ENCODE measurements at regions not wholly inside any gene's neighbourhood (a gene's known extent, or its start where the extent isn't known, plus 50 kb on each side); places are given as distances from the start of the nearest gene placed in this dataset.

DNA sequence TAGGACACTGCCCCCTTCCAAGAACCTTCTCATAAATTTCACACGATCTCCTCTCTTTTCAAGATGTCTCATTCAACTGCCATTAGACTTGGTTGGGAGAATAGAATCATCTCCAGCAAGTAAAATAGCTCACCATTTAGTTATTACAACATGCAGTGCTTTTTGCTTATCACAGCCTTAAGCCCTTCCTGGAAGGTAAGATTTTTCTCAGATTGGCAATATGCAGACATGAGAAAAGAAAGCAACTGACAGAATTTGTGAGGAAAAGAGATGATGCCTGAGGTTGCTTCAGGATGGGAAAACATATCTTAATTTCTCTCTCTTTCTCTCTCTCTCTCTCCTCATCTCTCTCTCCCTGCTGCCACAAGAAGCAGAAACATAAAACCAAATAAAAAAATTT lies 855.1 kb upstream of the ACVR2A start:
- Histone ChIP-seq H3K9me3 (ENCODE audit: control insufficient read depth, low read length) (no peaks in the 10 kb centered on the region), H3K14ac (ENCODE audit: low read length in 2 of 2) (no peak overlapping the region), H3K79me1 (replicated peaks; ENCODE audit: low read length, poor library complexity, severe bottlenecking) (no peaks in the 10 kb centered on the region), H2BK12ac (ENCODE audit: low read length in 2 of 2) (no peak overlapping the region), H4K91ac (ENCODE audit: low read length) (no peak overlapping the region), H3K4me2 (ENCODE audit: low read length, poor library complexity, severe bottlenecking) (no peak overlapping the region), H3K23ac (ENCODE audit: low read length in 2 of 2) (no peak overlapping the region), H3K4me3 (ENCODE audit: insufficient read depth in 1 of 2, low read depth in 1 of 2, low read length in 2 of 2) (no peak overlapping the region), H3K4ac (ENCODE audit: low read depth in 1 of 2, low read length in 2 of 2) (no peak overlapping the region), H2BK120ac (ENCODE audit: low read depth, low read length) (no peak overlapping the region), H3K9ac (ENCODE audit: low read length) (peak overlapping the region; percentile 34), H2AFZ (ENCODE audit: low read depth, low read length) (no peak overlapping the region), H3K27ac (ENCODE audit: low read length, poor library complexity, severe bottlenecking) (no peak overlapping the region), H4K8ac (ENCODE audit: low read length) (no peak overlapping the region), H2BK5ac (ENCODE audit: low read depth, low read length, poor library complexity, severe bottlenecking) (no peak overlapping the region), H3K4me1 (ENCODE audit: control insufficient read depth, insufficient read depth, low read depth, low read length) (no peaks in the 10 kb centered on the region), H2AK5ac (ENCODE audit: low read length, severe bottlenecking) (no peak overlapping the region), H3K36me3 (ENCODE audit: control insufficient read depth in 1 of 2, insufficient read depth in 2 of 2, low read depth in 1 of 2, low read length in 2 of 2) (no peaks in the 10 kb centered on the region), H3K18ac (ENCODE audit: low read depth in 1 of 2, low read length in 2 of 2) (no peak overlapping the region), H3K27me3 (ENCODE audit: control insufficient read depth in 1 of 2, insufficient read depth in 1 of 2, low read length in 2 of 2) (no peaks in the 10 kb centered on the region), H2BK15ac (ENCODE audit: low read depth, poor library complexity, severe bottlenecking) (no peak overlapping the region)
- peak; percentile 11 for DNase-seq
- WGBS, result 80% methylated on average over 1 of the region's 1 CpG

DNA sequence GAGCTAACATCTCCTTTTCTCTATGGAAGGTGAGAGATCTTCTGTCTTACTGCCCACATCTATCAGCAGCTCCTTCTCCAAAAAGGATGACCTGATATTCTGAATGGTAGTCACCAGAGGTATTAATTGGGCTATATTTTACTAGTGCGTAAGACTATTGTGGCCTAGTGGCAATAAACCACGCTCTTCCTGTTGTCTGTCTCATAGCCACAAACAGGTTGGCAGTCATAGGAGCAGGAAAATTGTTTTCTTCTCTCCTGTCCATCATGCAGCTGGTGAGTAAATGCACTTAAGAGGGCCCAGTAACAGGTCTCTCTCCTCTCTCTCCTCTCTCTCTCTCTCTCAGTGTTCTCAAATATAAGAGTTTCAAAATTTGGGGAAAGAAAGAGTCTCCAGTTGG lies 856.8 kb upstream of the ACVR2A start:
- Histone ChIP-seq H4K91ac (ENCODE audit: low read length) (no peak overlapping the region), H3K4me3 (ENCODE audit: insufficient read depth in 1 of 2, low read depth in 1 of 2, low read length in 2 of 2) (no peak overlapping the region), H2BK15ac (ENCODE audit: low read depth, poor library complexity, severe bottlenecking) (no peak overlapping the region), H3K79me1 (replicated peaks; ENCODE audit: low read length, poor library complexity, severe bottlenecking) (no peaks in the 10 kb centered on the region), H3K14ac (ENCODE audit: low read length in 2 of 2) (no peak overlapping the region), H3K4me1 (ENCODE audit: control insufficient read depth, insufficient read depth, low read depth, low read length) (no peaks in the 10 kb centered on the region), H3K23ac (ENCODE audit: low read length in 2 of 2) (no peak overlapping the region), H2BK5ac (ENCODE audit: low read depth, low read length, poor library complexity, severe bottlenecking) (no peak overlapping the region), H2AFZ (ENCODE audit: low read depth, low read length) (no peak overlapping the region), H3K9ac (ENCODE audit: low read length) (no peak overlapping the region), H4K8ac (ENCODE audit: low read length) (no peak overlapping the region), H3K27ac (ENCODE audit: low read length, poor library complexity, severe bottlenecking) (no peak overlapping the region), H2BK120ac (ENCODE audit: low read depth, low read length) (no peak overlapping the region), H3K36me3 (ENCODE audit: control insufficient read depth in 1 of 2, insufficient read depth in 2 of 2, low read depth in 1 of 2, low read length in 2 of 2) (no peaks in the 10 kb centered on the region), H3K18ac (ENCODE audit: low read depth in 1 of 2, low read length in 2 of 2) (no peak overlapping the region), H3K27me3 (ENCODE audit: control insufficient read depth in 1 of 2, insufficient read depth in 1 of 2, low read length in 2 of 2) (no peaks in the 10 kb centered on the region), H2BK12ac (ENCODE audit: low read length in 2 of 2) (no peak overlapping the region), H3K4me2 (ENCODE audit: low read length, poor library complexity, severe bottlenecking) (no peak overlapping the region), H3K9me3 (ENCODE audit: control insufficient read depth, low read length) (no peaks in the 10 kb centered on the region), H3K4ac (ENCODE audit: low read depth in 1 of 2, low read length in 2 of 2) (no peak overlapping the region), H2AK5ac (ENCODE audit: low read length, severe bottlenecking) (no peak overlapping the region)
- WGBS, result 100% methylated on average over 1 of the region's 2 CpGs
- no peak for DNase-seq

DNA sequence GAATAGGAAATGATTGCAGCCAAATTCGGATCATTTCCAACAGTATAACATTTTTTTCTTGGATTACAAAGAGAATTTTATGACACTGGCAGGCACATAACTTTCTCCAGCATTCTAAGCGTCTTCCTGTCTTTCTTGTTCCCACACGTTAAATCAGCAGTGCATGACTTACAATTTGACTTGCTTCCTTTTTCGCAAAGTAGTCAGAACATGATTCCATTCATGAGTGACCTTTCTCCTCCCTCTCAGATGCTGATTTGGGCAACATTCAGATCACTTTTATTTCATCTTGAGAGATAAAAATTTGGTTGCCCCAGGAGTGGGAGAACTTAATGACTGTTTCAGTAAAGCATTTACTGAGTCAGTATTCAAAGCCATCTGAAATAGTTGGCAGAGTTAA lies 858.7 kb upstream of the ACVR2A start:
- Histone ChIP-seq H3K36me3 (ENCODE audit: control insufficient read depth in 1 of 2, insufficient read depth in 2 of 2, low read depth in 1 of 2, low read length in 2 of 2) (no peaks in the 10 kb centered on the region), H2BK15ac (ENCODE audit: low read depth, poor library complexity, severe bottlenecking) (no peak overlapping the region), H3K9ac (ENCODE audit: low read length) (peak overlapping the region; percentile 56), H3K9me3 (ENCODE audit: control insufficient read depth, low read length) (no peaks in the 10 kb centered on the region), H4K91ac (ENCODE audit: low read length) (no peak overlapping the region), H3K4ac (ENCODE audit: low read depth in 1 of 2, low read length in 2 of 2) (no peak overlapping the region), H3K27ac (ENCODE audit: low read length, poor library complexity, severe bottlenecking) (no peak overlapping the region), H2BK120ac (ENCODE audit: low read depth, low read length) (no peak overlapping the region), H4K8ac (ENCODE audit: low read length) (no peak overlapping the region), H3K79me1 (replicated peaks; ENCODE audit: low read length, poor library complexity, severe bottlenecking) (no peaks in the 10 kb centered on the region), H3K4me3 (ENCODE audit: insufficient read depth in 1 of 2, low read depth in 1 of 2, low read length in 2 of 2) (peak overlapping the region in 1 of 2 experiments; percentile 35), H3K18ac (ENCODE audit: low read depth in 1 of 2, low read length in 2 of 2) (no peak overlapping the region), H3K4me2 (ENCODE audit: low read length, poor library complexity, severe bottlenecking) (no peak overlapping the region), H2AFZ (ENCODE audit: low read depth, low read length) (no peak overlapping the region), H2AK5ac (ENCODE audit: low read length, severe bottlenecking) (no peak overlapping the region), H2BK12ac (ENCODE audit: low read length in 2 of 2) (no peak overlapping the region), H3K14ac (ENCODE audit: low read length in 2 of 2) (no peak overlapping the region), H3K23ac (ENCODE audit: low read length in 2 of 2) (no peak overlapping the region), H3K27me3 (ENCODE audit: control insufficient read depth in 1 of 2, insufficient read depth in 1 of 2, low read length in 2 of 2) (no peaks in the 10 kb centered on the region), H2BK5ac (ENCODE audit: low read depth, low read length, poor library complexity, severe bottlenecking) (no peak overlapping the region), H3K4me1 (ENCODE audit: control insufficient read depth, insufficient read depth, low read depth, low read length) (no peaks in the 10 kb centered on the region)
- no peak for DNase-seq
- 64% methylated on average over 3 of the region's 4 CpGs for WGBS

DNA sequence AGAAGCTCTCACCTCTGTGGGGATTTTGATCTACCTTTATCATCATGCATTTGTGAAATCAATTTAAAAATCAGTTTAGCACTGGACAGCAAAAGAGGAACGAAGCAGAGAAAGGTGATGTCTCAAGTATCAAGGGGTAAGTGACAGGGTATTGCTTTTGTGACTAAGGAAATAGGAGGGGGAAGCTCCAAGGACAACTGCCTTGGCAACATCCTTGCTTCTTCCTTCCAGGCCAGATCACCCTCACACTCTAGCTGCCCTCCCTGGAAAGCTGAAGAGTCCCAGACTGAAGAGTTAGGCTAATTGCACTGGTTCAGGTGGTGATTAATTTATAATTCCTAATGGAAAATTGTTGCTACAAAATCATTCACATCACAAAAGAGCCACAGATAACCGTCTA lies 859.1 kb upstream of the ACVR2A start:
- Histone ChIP-seq H2BK12ac (ENCODE audit: low read length in 2 of 2) (no peak overlapping the region), H2BK15ac (ENCODE audit: low read depth, poor library complexity, severe bottlenecking) (no peak overlapping the region), H4K91ac (ENCODE audit: low read length) (no peak overlapping the region), H2BK120ac (ENCODE audit: low read depth, low read length) (no peak overlapping the region), H3K27ac (ENCODE audit: low read length, poor library complexity, severe bottlenecking) (no peak overlapping the region), H3K4me1 (ENCODE audit: control insufficient read depth, insufficient read depth, low read depth, low read length) (no peaks in the 10 kb centered on the region), H3K36me3 (ENCODE audit: control insufficient read depth in 1 of 2, insufficient read depth in 2 of 2, low read depth in 1 of 2, low read length in 2 of 2) (no peaks in the 10 kb centered on the region), H3K79me1 (replicated peaks; ENCODE audit: low read length, poor library complexity, severe bottlenecking) (no peaks in the 10 kb centered on the region), H4K8ac (ENCODE audit: low read length) (no peak overlapping the region), H3K4ac (ENCODE audit: low read depth in 1 of 2, low read length in 2 of 2) (no peak overlapping the region), H2AK5ac (ENCODE audit: low read length, severe bottlenecking) (no peak overlapping the region), H3K23ac (ENCODE audit: low read length in 2 of 2) (no peak overlapping the region), H3K4me2 (ENCODE audit: low read length, poor library complexity, severe bottlenecking) (no peak overlapping the region), H2AFZ (ENCODE audit: low read depth, low read length) (no peak overlapping the region), H3K9ac (ENCODE audit: low read length) (peak overlapping the region; percentile 56), H3K4me3 (ENCODE audit: insufficient read depth in 1 of 2, low read depth in 1 of 2, low read length in 2 of 2) (peak overlapping the region in 1 of 2 experiments; percentile 35), H2BK5ac (ENCODE audit: low read depth, low read length, poor library complexity, severe bottlenecking) (no peak overlapping the region), H3K9me3 (ENCODE audit: control insufficient read depth, low read length) (no peaks in the 10 kb centered on the region), H3K27me3 (ENCODE audit: control insufficient read depth in 1 of 2, insufficient read depth in 1 of 2, low read length in 2 of 2) (no peaks in the 10 kb centered on the region), H3K14ac (ENCODE audit: low read length in 2 of 2) (no peak overlapping the region), H3K18ac (ENCODE audit: low read depth in 1 of 2, low read length in 2 of 2) (no peak overlapping the region)
- WGBS, result 90% methylated on average over 2 of the region's 2 CpGs
- no peak for DNase-seq
